Caco-2 (cell line): ENCODE measurements at regions not wholly inside any gene's neighbourhood (a gene's known extent, or its start where the extent isn't known, plus 50 kb on each side); places are given as distances from the start of the nearest gene placed in this dataset.

Experiments
- BruUV-seq: library from RNA; stranded (reverse); fragments of 400-500 nt; replicated peaks from 2 replicates; lab custom pipeline; 2021; lab: Mats Ljungman, UMichigan
- CTCF ChIA-PET: fragments of 300-600 bp; sonication (Branson Sonifier 250); formaldehyde crosslinking; loops from one replicate; lab custom pipeline; 2022; ENCODE audit warnings: antibody characterized with exemption; lab: Charles Lee
- POLR2A ChIA-PET: fragments of 300-600 bp; sonication (Branson Sonifier 250); formaldehyde crosslinking; loops from one replicate; lab custom pipeline; 2022; ENCODE audit warnings: antibody characterized with exemption; lab: Charles Lee
- DNase-seq, 2 experiments: peaks; one replicate each; pipeline versions ENCODE4 v3.0.0 to v3.0.0-alpha.2; 2020 to 2022
- H3K27me3 ChIP-seq: replicated peaks from 2 replicates; pipeline ENCODE4 v1.6.0; 2011; ENCODE audit warnings: low read length; ENCODE audit not compliant: control insufficient read depth, insufficient read depth
- H3K36me3 ChIP-seq: 2 replicates; pipeline ENCODE4 v1.5.1; 2011; ENCODE audit warnings: low read length; ENCODE audit not compliant: control insufficient read depth, insufficient read depth
- H3K4me1 ChIP-seq: fragments of 250-450 bp; sonication (Bioruptor Pico); 2 replicates; pipeline ENCODE4 v1.5.1; 2020; ENCODE audit warnings: mild to moderate bottlenecking
- H3K4me3 ChIP-seq: 2 replicates; pipeline ENCODE4 v1.5.1; 2011; ENCODE audit warnings: low read depth, mild to moderate bottlenecking, control low read depth, low read length
- H3K9me3 ChIP-seq: fragments of 250-450 bp; sonication (Bioruptor Pico); 2 replicates; pipeline ENCODE4 v1.5.1; 2020; ENCODE audit warnings: mild to moderate bottlenecking, moderate library complexity
- H3K27ac Mint-ChIP-seq: one replicate; pipeline ENCODE4 v1.8.0; 2022; ENCODE audit warnings: mixed read lengths; ENCODE audit not compliant: unreplicated experiment
- H3K27me3 Mint-ChIP-seq: one replicate; pipeline ENCODE4 v1.8.0; 2022; ENCODE audit warnings: mixed read lengths; ENCODE audit not compliant: insufficient read depth, unreplicated experiment
- H3K36me3 Mint-ChIP-seq: one replicate; pipeline ENCODE4 v1.8.0; 2022; ENCODE audit warnings: mild to moderate bottlenecking, mixed read lengths; ENCODE audit not compliant: insufficient read depth, unreplicated experiment
- H3K4me1 Mint-ChIP-seq: one replicate; pipeline ENCODE4 v1.8.0; 2022; ENCODE audit warnings: low read depth, mixed read lengths; ENCODE audit not compliant: unreplicated experiment
- H3K4me3 Mint-ChIP-seq: one replicate; pipeline ENCODE4 v1.8.0; 2022; ENCODE audit warnings: mild to moderate bottlenecking, moderate library complexity, mixed read lengths; ENCODE audit not compliant: unreplicated experiment
- H3K9me3 Mint-ChIP-seq: one replicate; pipeline ENCODE4 v1.8.0; 2022; ENCODE audit warnings: mixed read lengths; ENCODE audit not compliant: unreplicated experiment
- intact Hi-C: fragments of 100-400 bp; cut with micrococcal nuclease; formaldehyde crosslinking; loops from one replicate; pipeline ENCODE4 v1.10.0; 2022; ENCODE audit not compliant: unreplicated experiment
- TF ChIP-seq, protein P1 (sequence below), 2 experiments: fragments of 200-600 bp in 1 of 2; IDR thresholded peaks; 1 replicate in 1 of 2; 2 replicates in 1 of 2; pipeline versions ENCODE4 v1.5.1 to v1.8.0; 2011 to 2022; ENCODE audit warnings: antibody characterized with exemption in 1 of 2, control low read depth in 1 of 2, inconsistent platforms in 1 of 2, low read depth in 1 of 2, low read length in 1 of 2, mild to moderate bottlenecking in 1 of 2, moderate library complexity in 1 of 2; ENCODE audit not compliant: insufficient read depth in 1 of 2, severe bottlenecking in 1 of 2, unreplicated experiment in 1 of 2

DNA sequence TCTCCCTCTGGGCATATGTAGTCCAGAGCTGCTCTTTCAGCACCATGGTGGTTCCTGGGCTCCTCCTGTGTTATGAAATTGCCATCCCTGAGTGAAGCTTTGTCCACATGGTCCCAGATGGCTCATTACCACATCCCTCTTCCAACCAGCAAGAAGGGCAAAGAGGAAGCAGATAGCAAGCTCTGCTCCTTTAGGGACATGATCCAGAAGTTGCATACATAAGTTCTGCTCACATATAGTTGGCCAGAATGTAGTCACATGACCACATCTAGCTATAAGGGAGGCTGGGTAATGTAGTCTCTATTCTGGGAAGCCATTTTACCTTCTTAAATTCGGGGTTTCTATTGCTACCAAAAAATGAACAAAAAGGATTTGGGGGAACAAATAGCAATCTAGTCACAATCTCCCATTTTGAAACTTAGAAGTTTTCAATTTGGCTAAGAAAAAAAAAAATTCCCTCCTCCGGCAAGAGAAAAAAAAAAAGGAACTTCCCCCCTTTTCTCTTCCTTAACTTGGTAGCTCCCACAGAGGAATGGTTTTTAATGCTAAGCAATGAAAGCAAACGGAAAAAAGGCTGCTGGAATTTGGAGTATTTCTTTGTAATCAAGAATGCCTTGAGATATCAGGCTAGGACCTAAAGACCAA, 88.2 kb upstream of the USP9X start:
- POLR2A ChIA-PET, result interaction anchor here (0.6 to 0.9 kb wide), 3 partner anchors 88 to 337 kb away, joined by 3 to 7 read pairs (median 3); partner anchors contain the start of genes DDX3X and USP9X
- peak overlapping the region; percentile 12; the same call in 1 of the 2 replicates for H3K4me3 ChIP-seq
- BruUV-seq, result no TSS peak
- H3K27me3 Mint-ChIP-seq, result no peaks in the 10 kb centered on the region
- H3K4me1 ChIP-seq, result peaks cover 14% of the 10 kb centered on the region
- CTCF ChIA-PET, result interaction anchor here (0.8 to 1.3 kb wide), 2 partner anchors 118 to 350 kb away, joined by 4 to 5 read pairs; partner anchors contain the start of gene CXorf38
- peak overlapping the region; percentile 47 for H3K4me3 Mint-ChIP-seq
- TF ChIP-seq, protein P1, sequence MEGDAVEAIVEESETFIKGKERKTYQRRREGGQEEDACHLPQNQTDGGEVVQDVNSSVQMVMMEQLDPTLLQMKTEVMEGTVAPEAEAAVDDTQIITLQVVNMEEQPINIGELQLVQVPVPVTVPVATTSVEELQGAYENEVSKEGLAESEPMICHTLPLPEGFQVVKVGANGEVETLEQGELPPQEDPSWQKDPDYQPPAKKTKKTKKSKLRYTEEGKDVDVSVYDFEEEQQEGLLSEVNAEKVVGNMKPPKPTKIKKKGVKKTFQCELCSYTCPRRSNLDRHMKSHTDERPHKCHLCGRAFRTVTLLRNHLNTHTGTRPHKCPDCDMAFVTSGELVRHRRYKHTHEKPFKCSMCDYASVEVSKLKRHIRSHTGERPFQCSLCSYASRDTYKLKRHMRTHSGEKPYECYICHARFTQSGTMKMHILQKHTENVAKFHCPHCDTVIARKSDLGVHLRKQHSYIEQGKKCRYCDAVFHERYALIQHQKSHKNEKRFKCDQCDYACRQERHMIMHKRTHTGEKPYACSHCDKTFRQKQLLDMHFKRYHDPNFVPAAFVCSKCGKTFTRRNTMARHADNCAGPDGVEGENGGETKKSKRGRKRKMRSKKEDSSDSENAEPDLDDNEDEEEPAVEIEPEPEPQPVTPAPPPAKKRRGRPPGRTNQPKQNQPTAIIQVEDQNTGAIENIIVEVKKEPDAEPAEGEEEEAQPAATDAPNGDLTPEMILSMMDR (IDR thresholded peaks at IDR 0.05; ENCODE audit: insufficient read depth in 1 of 2, low read depth in 1 of 2, low read length in 1 of 2, severe bottlenecking in 1 of 2, unreplicated experiment in 1 of 2), result no peak
- H3K4me1 Mint-ChIP-seq, result peaks cover 7% of the 10 kb centered on the region
- no peaks in the 10 kb centered on the region for H3K9me3 ChIP-seq
- peak; percentile 49 to 53 for DNase-seq
- peaks cover 14% of the 10 kb centered on the region for H3K9me3 Mint-ChIP-seq
- no peaks in the 10 kb centered on the region for H3K36me3 Mint-ChIP-seq
- peak overlapping the region; percentile 74 for H3K27ac Mint-ChIP-seq
- intact Hi-C loops, result no loop called here
- no peaks in the 10 kb centered on the region for H3K27me3 ChIP-seq
- no peaks in the 10 kb centered on the region for H3K36me3 ChIP-seq

GRCh38 chrX:40998123-40998522, 87.1 kb upstream of the USP9X start:
- POLR2A ChIA-PET, result no interaction called here
- Mint-ChIP-seq H3K27ac (no peak overlapping the region), H3K36me3 (no peaks in the 10 kb centered on the region), H3K27me3 (no peaks in the 10 kb centered on the region), H3K4me1 (peaks cover 12% of the 10 kb centered on the region), H3K4me3 (no peak overlapping the region), H3K9me3 (peaks cover 14% of the 10 kb centered on the region)
- H3K4me3 ChIP-seq, result no peak overlapping the region
- TF ChIP-seq, protein P1 (IDR thresholded peaks at IDR 0.05; ENCODE audit: insufficient read depth in 1 of 2, low read depth in 1 of 2, low read length in 1 of 2, severe bottlenecking in 1 of 2, unreplicated experiment in 1 of 2), result no peak
- H3K36me3 ChIP-seq, result no peaks in the 10 kb centered on the region
- CTCF ChIA-PET, result no interaction called here
- H3K27me3 ChIP-seq, result no peaks in the 10 kb centered on the region
- intact Hi-C loops, result no loop called here
- no TSS peak for BruUV-seq
- H3K9me3 ChIP-seq, result no peaks in the 10 kb centered on the region
- peaks cover 25% of the 10 kb centered on the region for H3K4me1 ChIP-seq
- no peak for DNase-seq

GRCh38 chrX:41001327-41001726, 83.9 kb upstream of the USP9X start:
- Mint-ChIP-seq H3K27ac (peak overlapping the region; percentile 25), H3K27me3 (no peaks in the 10 kb centered on the region), H3K4me1 (peaks cover 12% of the 10 kb centered on the region), H3K9me3 (no peaks in the 10 kb centered on the region), H3K36me3 (no peaks in the 10 kb centered on the region), H3K4me3 (peak overlapping the region; percentile 27)
- TF ChIP-seq, protein P1 (IDR thresholded peaks at IDR 0.05; ENCODE audit: insufficient read depth in 1 of 2, low read depth in 1 of 2, low read length in 1 of 2, severe bottlenecking in 1 of 2, unreplicated experiment in 1 of 2), result no peak
- BruUV-seq, result no TSS peak
- H3K9me3 ChIP-seq, result no peaks in the 10 kb centered on the region
- no peak overlapping the region for H3K4me3 ChIP-seq
- ChIA-PET CTCF (interaction anchor here (0.7 to 1.1 kb wide), 2 partner anchors 83 to 114 kb away, joined by 3 to 6 read pairs; no protein-coding TSS in a partner anchor), POLR2A (interaction anchor here (0.6 to 1.1 kb wide), 2 partner anchors 84 to 426 kb away, joined by 6 to 12 read pairs; partner anchors contain the start of gene USP9X)
- peak in 1 of 2 experiments; percentile 38 for DNase-seq
- intact Hi-C loops, result no loop called here
- no peaks in the 10 kb centered on the region for H3K27me3 ChIP-seq
- no peaks in the 10 kb centered on the region for H3K36me3 ChIP-seq
- H3K4me1 ChIP-seq, result peaks cover 25% of the 10 kb centered on the region
